Body of pancreas (tissue), 4 donors: ENCODE measurements at regions not wholly inside any gene's neighbourhood (a gene's known extent, or its start where the extent isn't known, plus 50 kb on each side); places are given as distances from the start of the nearest gene placed in this dataset.

Experiments used
- POLR2A ChIP-seq, 3 donors: fragments of 450-650 bp; IDR thresholded peaks; one replicate each; pipeline ENCODE4 v1.6.1; 2016; ENCODE audit warnings: antibody characterized with exemption in 3 of 3, mild to moderate bottlenecking in 2 of 3
- TF ChIP-seq, protein P1 (sequence below), 7 experiments: fragments of 450-650 bp in 4 of 7; fragments of 200-600 bp in 3 of 7; sonication (generic) in 3 of 7; IDR thresholded peaks; one replicate each; pipeline ENCODE4 v1.5.1; 2016 to 2019; ENCODE audit warnings: antibody characterized with exemption in 7 of 7

- TF ChIP-seq, protein P1, sequence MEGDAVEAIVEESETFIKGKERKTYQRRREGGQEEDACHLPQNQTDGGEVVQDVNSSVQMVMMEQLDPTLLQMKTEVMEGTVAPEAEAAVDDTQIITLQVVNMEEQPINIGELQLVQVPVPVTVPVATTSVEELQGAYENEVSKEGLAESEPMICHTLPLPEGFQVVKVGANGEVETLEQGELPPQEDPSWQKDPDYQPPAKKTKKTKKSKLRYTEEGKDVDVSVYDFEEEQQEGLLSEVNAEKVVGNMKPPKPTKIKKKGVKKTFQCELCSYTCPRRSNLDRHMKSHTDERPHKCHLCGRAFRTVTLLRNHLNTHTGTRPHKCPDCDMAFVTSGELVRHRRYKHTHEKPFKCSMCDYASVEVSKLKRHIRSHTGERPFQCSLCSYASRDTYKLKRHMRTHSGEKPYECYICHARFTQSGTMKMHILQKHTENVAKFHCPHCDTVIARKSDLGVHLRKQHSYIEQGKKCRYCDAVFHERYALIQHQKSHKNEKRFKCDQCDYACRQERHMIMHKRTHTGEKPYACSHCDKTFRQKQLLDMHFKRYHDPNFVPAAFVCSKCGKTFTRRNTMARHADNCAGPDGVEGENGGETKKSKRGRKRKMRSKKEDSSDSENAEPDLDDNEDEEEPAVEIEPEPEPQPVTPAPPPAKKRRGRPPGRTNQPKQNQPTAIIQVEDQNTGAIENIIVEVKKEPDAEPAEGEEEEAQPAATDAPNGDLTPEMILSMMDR (IDR thresholded peaks at IDR 0.05): no peak
- no peak for TF ChIP-seq POLR2A (IDR thresholded peaks at IDR 0.05)
Measured at GRCh38 chr12:123038966-123039365, 58.5 kb downstream of the ARL6IP4 start.
